ENCODE measurements at regions not wholly inside any gene's neighbourhood (a gene's known extent, or its start where the extent isn't known, plus 50 kb on each side); places are given as distances from the start of the nearest gene placed in this dataset.

GRCh38 chr16:6690741-6691140, 641.9 kb upstream of the RBFOX1 start:
- in situ Hi-C loops (cut with MboI; ENCODE audit: low sequenced_read_pairs, unreplicated experiment), result no loop called here
- no peak for DNase-seq (ENCODE audit: low spot score)
- TF ChIP-seq CTCF (IDR thresholded peaks at IDR 0.05; ENCODE audit: borderline replicate concordance, control extremely low read depth, extremely low read depth, insufficient read depth, missing control alignments), result no peak

- DNase-seq (ENCODE audit: low spot score), result no peak
- in situ Hi-C loops (cut with MboI; ENCODE audit: low sequenced_read_pairs, unreplicated experiment), result no loop called here
- no peak for TF ChIP-seq CTCF (IDR thresholded peaks at IDR 0.05; ENCODE audit: borderline replicate concordance, control extremely low read depth, extremely low read depth, insufficient read depth, missing control alignments)
Measured at GRCh38 chr16:6689643-6690042, 643.0 kb upstream of the RBFOX1 start.

- no peak for DNase-seq (ENCODE audit: low spot score)
- no peak for TF ChIP-seq CTCF (IDR thresholded peaks at IDR 0.05; ENCODE audit: borderline replicate concordance, control extremely low read depth, extremely low read depth, insufficient read depth, missing control alignments)
- in situ Hi-C loops (cut with MboI; ENCODE audit: low sequenced_read_pairs, unreplicated experiment), result no loop called here
Measured at GRCh38 chr16:6687593-6687992, 645.1 kb upstream of the RBFOX1 start.

DNA sequence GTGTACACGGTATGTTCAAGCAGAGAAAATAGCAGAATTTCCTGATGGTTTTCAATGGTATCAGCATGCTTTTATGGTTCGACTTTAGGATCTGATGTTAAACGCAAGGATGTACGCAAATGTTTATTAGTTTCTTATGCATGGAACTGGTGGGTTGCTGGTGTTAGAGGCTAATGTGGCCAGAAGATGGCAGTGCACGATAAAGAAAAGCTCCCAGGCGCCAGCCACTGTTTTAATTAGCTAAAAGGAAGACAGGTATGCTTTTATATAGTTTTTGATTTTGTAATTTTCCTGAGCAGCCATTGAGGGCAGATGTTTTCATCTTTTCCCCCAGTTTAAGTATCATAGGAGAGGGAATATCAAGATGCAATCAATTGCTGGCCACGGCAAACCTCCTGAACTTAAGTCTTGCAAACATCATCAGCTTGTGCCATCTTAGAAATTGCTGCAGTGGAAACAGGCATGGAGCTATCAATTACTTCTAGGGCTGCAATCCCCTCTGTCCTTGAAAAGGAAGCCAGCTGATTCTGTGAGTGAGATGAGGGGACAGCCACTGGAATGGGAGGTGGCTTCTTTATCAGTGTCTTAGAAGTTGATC, 648.5 kb upstream of the RBFOX1 start:
- DNase-seq (ENCODE audit: low spot score), result peak; percentile 16
- peak; percentile 31 for TF ChIP-seq CTCF (IDR thresholded peaks at IDR 0.05; ENCODE audit: borderline replicate concordance, control extremely low read depth, extremely low read depth, insufficient read depth, missing control alignments)
- in situ Hi-C loops (cut with MboI; ENCODE audit: low sequenced_read_pairs, unreplicated experiment), result no loop called here

DNA sequence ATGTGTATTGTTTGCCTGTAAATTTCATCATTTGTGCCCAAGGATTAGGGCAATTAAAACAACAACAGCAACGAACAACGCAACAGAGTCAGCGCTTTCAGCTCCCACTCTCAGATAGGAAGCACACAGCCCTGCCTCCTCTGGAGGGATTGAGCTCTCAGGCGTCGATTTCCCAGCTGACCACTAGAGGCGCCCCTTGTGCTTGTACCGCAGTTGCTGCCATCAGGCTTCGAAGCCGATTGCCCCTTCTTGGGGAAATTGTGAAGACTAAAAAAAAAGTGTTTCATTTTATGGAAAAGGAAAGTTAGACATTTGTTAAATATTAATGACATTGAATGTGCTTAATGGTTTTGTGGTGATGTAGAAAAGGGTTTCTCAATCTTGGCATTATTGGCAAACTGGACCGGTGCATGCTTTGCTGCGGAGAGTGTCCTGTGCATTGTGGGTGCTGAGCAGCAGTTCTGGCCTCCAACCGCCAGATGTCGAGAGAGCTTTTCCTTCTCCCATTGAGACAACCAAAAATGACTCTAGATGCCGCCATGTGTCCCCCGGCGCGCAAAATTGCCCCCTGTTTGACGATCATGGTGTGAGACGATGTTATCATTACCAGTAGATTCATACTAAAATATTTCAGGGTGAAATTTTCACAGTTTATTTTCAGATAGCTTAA, 650.4 kb upstream of the RBFOX1 start:
- peak; percentile 14 for TF ChIP-seq CTCF (IDR thresholded peaks at IDR 0.05; ENCODE audit: borderline replicate concordance, control extremely low read depth, extremely low read depth, insufficient read depth, missing control alignments)
- DNase-seq (ENCODE audit: low spot score), result peak; percentile 26
- in situ Hi-C loops (cut with MboI; ENCODE audit: low sequenced_read_pairs, unreplicated experiment), result no loop called here

DNA sequence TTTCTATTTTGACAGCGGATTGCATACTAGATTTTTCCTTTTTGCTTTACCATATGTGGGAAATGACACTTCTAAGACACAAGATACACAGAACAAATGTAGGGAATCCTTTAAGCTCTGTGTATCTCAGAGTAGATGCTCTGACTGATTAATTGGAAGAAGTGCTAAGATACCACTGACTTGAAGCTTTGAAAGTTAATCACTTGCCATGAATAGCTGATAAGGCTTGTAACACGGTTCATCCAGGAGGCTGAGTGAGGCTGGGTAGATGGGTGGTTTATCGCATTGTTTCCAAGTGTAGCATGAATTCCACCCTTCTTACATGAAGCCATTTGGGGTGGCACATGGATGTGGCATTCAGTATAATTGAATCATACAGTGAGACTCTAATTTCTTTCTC, 654.1 kb upstream of the RBFOX1 start:
- no peak for DNase-seq (ENCODE audit: low spot score)
- in situ Hi-C loops (cut with MboI; ENCODE audit: low sequenced_read_pairs, unreplicated experiment), result no loop called here
- no peak for TF ChIP-seq CTCF (IDR thresholded peaks at IDR 0.05; ENCODE audit: borderline replicate concordance, control extremely low read depth, extremely low read depth, insufficient read depth, missing control alignments)

All from GM13976 (cell line).